ENCODE measurements at regions not wholly inside any gene's neighbourhood (a gene's known extent, or its start where the extent isn't known, plus 50 kb on each side); places are given as distances from the start of the nearest gene placed in this dataset.

- Histone ChIP-seq H3K4me1 (ENCODE audit: control insufficient read depth in 5 of 5, insufficient read depth in 5 of 5, low read length in 5 of 5) (no peaks in the 10 kb centered on the region), H3K27me3 (ENCODE audit: control insufficient read depth in 5 of 5, insufficient read depth in 4 of 5, low read length in 5 of 5) (no peaks in the 10 kb centered on the region), H3K4me3 (ENCODE audit: low read depth in 1 of 5, low read length in 5 of 5) (no peak overlapping the region), H3K36me3 (ENCODE audit: control insufficient read depth in 5 of 5, insufficient read depth in 5 of 5, low read length in 5 of 5) (no peaks in the 10 kb centered on the region), H3K9ac (ENCODE audit: low read length in 5 of 5) (no peak overlapping the region), H3K9me3 (ENCODE audit: control insufficient read depth in 5 of 5, low read length in 5 of 5) (peaks cover 0 to 3% (median 0%) of the 10 kb centered on the region in 5 donors), H3K27ac (ENCODE audit: low read depth, low read length) (no peak overlapping the region)
Observed at GRCh38 chr6:56350628-56351260, 103.4 kb upstream of the COL21A1 start.

- Histone ChIP-seq H3K27me3 (ENCODE audit: control insufficient read depth in 5 of 5, insufficient read depth in 4 of 5, low read length in 5 of 5) (no peaks in the 10 kb centered on the region), H3K9ac (ENCODE audit: low read length in 5 of 5) (no peak overlapping the region), H3K4me1 (ENCODE audit: control insufficient read depth in 5 of 5, insufficient read depth in 5 of 5, low read length in 5 of 5) (no peaks in the 10 kb centered on the region), H3K9me3 (ENCODE audit: control insufficient read depth in 5 of 5, low read length in 5 of 5) (peaks cover 0 to 3% (median 0%) of the 10 kb centered on the region in 5 donors), H3K4me3 (ENCODE audit: low read depth in 1 of 5, low read length in 5 of 5) (no peak overlapping the region), H3K36me3 (ENCODE audit: control insufficient read depth in 5 of 5, insufficient read depth in 5 of 5, low read length in 5 of 5) (no peaks in the 10 kb centered on the region), H3K27ac (ENCODE audit: low read depth, low read length) (no peak overlapping the region)
Observed at GRCh38 chr6:56349194-56349593, 101.8 kb upstream of the COL21A1 start.

GRCh38 chr6:56348578-56348977 lies 101.2 kb upstream of the COL21A1 start:
- no peak overlapping the region for H3K4me3 ChIP-seq (ENCODE audit: low read depth in 1 of 5, low read length in 5 of 5)
- no peak overlapping the region for H3K27ac ChIP-seq (ENCODE audit: low read depth, low read length)
- no peaks in the 10 kb centered on the region for H3K27me3 ChIP-seq (ENCODE audit: control insufficient read depth in 5 of 5, insufficient read depth in 4 of 5, low read length in 5 of 5)
- H3K9ac ChIP-seq (ENCODE audit: low read length in 5 of 5): no peak overlapping the region
- no peaks in the 10 kb centered on the region for H3K4me1 ChIP-seq (ENCODE audit: control insufficient read depth in 5 of 5, insufficient read depth in 5 of 5, low read length in 5 of 5)
- no peaks in the 10 kb centered on the region for H3K36me3 ChIP-seq (ENCODE audit: control insufficient read depth in 5 of 5, insufficient read depth in 5 of 5, low read length in 5 of 5)
- peaks cover 0 to 3% (median 0%) of the 10 kb centered on the region in 5 donors for H3K9me3 ChIP-seq (ENCODE audit: control insufficient read depth in 5 of 5, low read length in 5 of 5)

DNA sequence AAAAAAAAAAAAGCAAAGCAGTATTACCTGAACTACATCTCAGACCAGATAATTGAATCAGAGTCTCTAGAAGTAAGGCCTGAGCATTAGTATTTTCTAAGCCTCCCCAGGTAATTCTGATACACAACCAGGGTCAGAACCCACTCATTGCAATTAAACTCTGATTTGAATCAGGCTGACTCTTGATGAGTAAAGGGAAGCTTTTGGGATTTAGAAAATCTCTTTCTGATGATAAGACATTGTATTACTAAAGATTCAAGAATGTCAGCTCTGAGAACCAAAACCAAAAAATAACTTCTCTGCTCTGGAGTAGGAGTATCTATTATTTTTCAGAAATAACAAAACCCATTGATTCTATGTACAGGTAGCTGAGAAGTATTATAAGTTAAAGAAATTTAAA lies 100.1 kb upstream of the COL21A1 start:
- Histone ChIP-seq H3K9me3 (ENCODE audit: control insufficient read depth in 5 of 5, low read length in 5 of 5) (no peaks in the 10 kb centered on the region), H3K9ac (ENCODE audit: low read length in 5 of 5) (no peak overlapping the region), H3K27me3 (ENCODE audit: control insufficient read depth in 5 of 5, insufficient read depth in 4 of 5, low read length in 5 of 5) (no peaks in the 10 kb centered on the region), H3K4me3 (ENCODE audit: low read depth in 1 of 5, low read length in 5 of 5) (no peak overlapping the region), H3K4me1 (ENCODE audit: control insufficient read depth in 5 of 5, insufficient read depth in 5 of 5, low read length in 5 of 5) (no peaks in the 10 kb centered on the region), H3K27ac (ENCODE audit: low read depth, low read length) (no peak overlapping the region), H3K36me3 (ENCODE audit: control insufficient read depth in 5 of 5, insufficient read depth in 5 of 5, low read length in 5 of 5) (no peaks in the 10 kb centered on the region)

DNA sequence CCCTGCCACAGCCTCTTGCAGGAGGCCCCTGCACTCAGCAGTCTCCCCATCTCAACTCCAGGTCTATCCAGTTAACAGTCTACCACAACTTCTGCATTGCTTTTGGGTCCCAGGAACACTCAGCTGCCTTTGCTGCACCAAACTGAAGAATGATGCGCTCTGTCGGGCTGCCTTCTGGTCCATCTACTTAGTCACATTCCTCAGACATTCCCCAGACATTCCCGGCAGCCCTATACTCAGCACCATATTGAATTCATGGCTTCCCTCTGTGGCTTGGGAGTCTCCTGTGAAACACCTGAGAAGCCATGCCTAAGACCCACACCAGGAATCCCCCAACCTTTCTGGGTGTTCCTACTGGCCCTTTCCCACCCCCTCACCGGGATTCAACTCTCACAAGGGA lies 99.6 kb upstream of the COL21A1 start:
- no peaks in the 10 kb centered on the region for H3K4me1 ChIP-seq (ENCODE audit: control insufficient read depth in 5 of 5, insufficient read depth in 5 of 5, low read length in 5 of 5)
- H3K9ac ChIP-seq (ENCODE audit: low read length in 5 of 5): no peak overlapping the region
- no peaks in the 10 kb centered on the region for H3K27me3 ChIP-seq (ENCODE audit: control insufficient read depth in 5 of 5, insufficient read depth in 4 of 5, low read length in 5 of 5)
- no peaks in the 10 kb centered on the region for H3K9me3 ChIP-seq (ENCODE audit: control insufficient read depth in 5 of 5, low read length in 5 of 5)
- H3K36me3 ChIP-seq (ENCODE audit: control insufficient read depth in 5 of 5, insufficient read depth in 5 of 5, low read length in 5 of 5): no peaks in the 10 kb centered on the region
- no peak overlapping the region for H3K4me3 ChIP-seq (ENCODE audit: low read depth in 1 of 5, low read length in 5 of 5)
- H3K27ac ChIP-seq (ENCODE audit: low read depth, low read length): no peak overlapping the region

GRCh38 chr6:56345376-56345995 lies 98.1 kb upstream of the COL21A1 start:
- Histone ChIP-seq H3K4me1 (ENCODE audit: control insufficient read depth in 5 of 5, insufficient read depth in 5 of 5, low read length in 5 of 5) (no peaks in the 10 kb centered on the region), H3K9ac (ENCODE audit: low read length in 5 of 5) (no peak overlapping the region), H3K4me3 (ENCODE audit: low read depth in 1 of 5, low read length in 5 of 5) (no peak overlapping the region), H3K27ac (ENCODE audit: low read depth, low read length) (no peak overlapping the region), H3K27me3 (ENCODE audit: control insufficient read depth in 5 of 5, insufficient read depth in 4 of 5, low read length in 5 of 5) (no peaks in the 10 kb centered on the region), H3K9me3 (ENCODE audit: control insufficient read depth in 5 of 5, low read length in 5 of 5) (no peaks in the 10 kb centered on the region), H3K36me3 (ENCODE audit: control insufficient read depth in 5 of 5, insufficient read depth in 5 of 5, low read length in 5 of 5) (no peaks in the 10 kb centered on the region)

DNA sequence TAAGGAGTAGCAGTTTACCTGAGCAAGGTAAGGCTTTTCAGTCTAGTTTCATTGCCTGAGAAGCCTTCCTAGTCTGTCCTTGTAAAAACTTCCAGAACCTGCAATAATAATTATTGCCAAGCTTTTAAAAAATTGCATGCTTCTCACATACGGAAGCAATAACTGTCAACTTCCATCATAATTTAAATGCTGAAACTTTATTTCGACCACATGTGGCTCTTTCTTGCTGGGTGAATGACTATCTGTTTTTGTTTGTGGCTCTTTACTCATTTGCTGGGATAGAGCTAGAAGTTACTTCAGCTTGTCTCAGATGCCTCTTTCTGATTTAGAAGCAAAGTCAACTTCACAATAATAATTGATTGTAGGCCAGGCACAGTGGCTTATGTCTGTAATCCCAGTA lies 95.9 kb upstream of the COL21A1 start:
- Histone ChIP-seq H3K27ac (ENCODE audit: low read depth, low read length) (no peak overlapping the region), H3K9me3 (ENCODE audit: control insufficient read depth in 5 of 5, low read length in 5 of 5) (no peaks in the 10 kb centered on the region), H3K9ac (ENCODE audit: low read length in 5 of 5) (no peak overlapping the region), H3K27me3 (ENCODE audit: control insufficient read depth in 5 of 5, insufficient read depth in 4 of 5, low read length in 5 of 5) (no peaks in the 10 kb centered on the region), H3K36me3 (ENCODE audit: control insufficient read depth in 5 of 5, insufficient read depth in 5 of 5, low read length in 5 of 5) (no peaks in the 10 kb centered on the region), H3K4me3 (ENCODE audit: low read depth in 1 of 5, low read length in 5 of 5) (no peak overlapping the region), H3K4me1 (ENCODE audit: control insufficient read depth in 5 of 5, insufficient read depth in 5 of 5, low read length in 5 of 5) (no peaks in the 10 kb centered on the region)

GRCh38 chr6:56339524-56339923 lies 92.1 kb upstream of the COL21A1 start:
- Histone ChIP-seq H3K27ac (ENCODE audit: low read depth, low read length) (no peak overlapping the region), H3K27me3 (ENCODE audit: control insufficient read depth in 5 of 5, insufficient read depth in 4 of 5, low read length in 5 of 5) (no peaks in the 10 kb centered on the region), H3K4me3 (ENCODE audit: low read depth in 1 of 5, low read length in 5 of 5) (no peak overlapping the region), H3K36me3 (ENCODE audit: control insufficient read depth in 5 of 5, insufficient read depth in 5 of 5, low read length in 5 of 5) (no peaks in the 10 kb centered on the region), H3K4me1 (ENCODE audit: control insufficient read depth in 5 of 5, insufficient read depth in 5 of 5, low read length in 5 of 5) (no peaks in the 10 kb centered on the region), H3K9me3 (ENCODE audit: control insufficient read depth in 5 of 5, low read length in 5 of 5) (no peaks in the 10 kb centered on the region), H3K9ac (ENCODE audit: low read length in 5 of 5) (no peak overlapping the region)

DNA sequence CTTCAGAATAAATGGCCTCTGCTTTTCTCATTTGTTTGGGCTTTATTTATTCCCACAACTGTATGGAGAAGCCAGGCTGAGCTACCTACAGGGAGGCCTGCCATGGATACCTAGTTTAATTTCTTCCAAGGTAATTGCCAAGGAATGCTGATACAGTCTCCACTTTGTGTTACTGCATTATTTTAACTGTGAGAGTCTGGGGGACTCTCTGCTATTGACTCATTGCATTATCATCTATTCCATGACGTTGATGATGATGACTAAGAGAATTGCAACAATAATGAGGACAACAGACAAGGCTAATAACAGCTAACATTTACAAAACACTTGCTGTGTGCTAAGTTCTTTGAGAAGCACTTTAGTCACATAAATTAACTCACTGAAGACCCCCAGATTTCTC lies 88.3 kb upstream of the COL21A1 start:
- no peak overlapping the region for H3K4me3 ChIP-seq (ENCODE audit: low read depth in 1 of 5, low read length in 5 of 5)
- H3K27me3 ChIP-seq (ENCODE audit: control insufficient read depth in 5 of 5, insufficient read depth in 4 of 5, low read length in 5 of 5): no peaks in the 10 kb centered on the region
- no peaks in the 10 kb centered on the region for H3K9me3 ChIP-seq (ENCODE audit: control insufficient read depth in 5 of 5, low read length in 5 of 5)
- H3K27ac ChIP-seq (ENCODE audit: low read depth, low read length): no peak overlapping the region
- H3K9ac ChIP-seq (ENCODE audit: low read length in 5 of 5): no peak overlapping the region
- no peaks in the 10 kb centered on the region for H3K4me1 ChIP-seq (ENCODE audit: control insufficient read depth in 5 of 5, insufficient read depth in 5 of 5, low read length in 5 of 5)
- no peaks in the 10 kb centered on the region for H3K36me3 ChIP-seq (ENCODE audit: control insufficient read depth in 5 of 5, insufficient read depth in 5 of 5, low read length in 5 of 5)

DNA sequence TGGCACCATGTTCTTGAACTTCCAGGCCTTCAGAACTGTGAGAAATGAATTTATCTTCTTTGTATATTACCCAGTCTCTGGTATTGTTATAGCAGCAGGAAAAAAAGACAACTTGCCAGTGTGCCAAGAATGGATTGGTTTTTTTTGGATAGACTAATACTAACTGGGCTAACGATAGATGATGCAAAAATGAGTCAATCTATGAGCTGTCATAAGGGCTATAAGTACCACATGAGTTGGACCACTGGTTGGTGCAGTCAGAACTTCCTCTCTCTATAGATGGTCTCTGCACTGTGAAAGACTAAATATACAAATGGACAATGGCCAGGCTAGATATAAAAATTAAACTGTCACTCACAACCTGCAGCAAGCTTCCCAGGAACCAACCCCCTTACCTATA lies 87.6 kb upstream of the COL21A1 start:
- no peak overlapping the region for H3K27ac ChIP-seq (ENCODE audit: low read depth, low read length)
- no peak overlapping the region for H3K9ac ChIP-seq (ENCODE audit: low read length in 5 of 5)
- H3K36me3 ChIP-seq (ENCODE audit: control insufficient read depth in 5 of 5, insufficient read depth in 5 of 5, low read length in 5 of 5): no peaks in the 10 kb centered on the region
- no peaks in the 10 kb centered on the region for H3K27me3 ChIP-seq (ENCODE audit: control insufficient read depth in 5 of 5, insufficient read depth in 4 of 5, low read length in 5 of 5)
- H3K9me3 ChIP-seq (ENCODE audit: control insufficient read depth in 5 of 5, low read length in 5 of 5): no peaks in the 10 kb centered on the region
- H3K4me1 ChIP-seq (ENCODE audit: control insufficient read depth in 5 of 5, insufficient read depth in 5 of 5, low read length in 5 of 5): no peaks in the 10 kb centered on the region
- H3K4me3 ChIP-seq (ENCODE audit: low read depth in 1 of 5, low read length in 5 of 5): no peak overlapping the region

All from subcutaneous abdominal adipose tissue (tissue), 5 donors.